Activated naive CD8-positive, alpha-beta T cell treated with anti-CD3 and anti-CD28 coated beads, Interleukin-2, amount 50 U/mL, for 24 hours (primary cell): ENCODE measurements at regions not wholly inside any gene's neighbourhood (a gene's known extent, or its start where the extent isn't known, plus 50 kb on each side); places are given as distances from the start of the nearest gene placed in this dataset.

Experiments used
- ATAC-seq: fragments of 150-1000 bp; cut with Tn5 transposase; one replicate; pipeline ENCODE4 v1.10.0; 2021
- DNase-seq: peaks from one replicate; pipeline ENCODE4 v3.0.0; 2021
- H3K27ac Mint-ChIP-seq: one replicate; pipeline ENCODE4 v1.8.0; 2021; ENCODE audit warnings: mild to moderate bottlenecking, mixed read lengths
- H3K27me3 Mint-ChIP-seq: one replicate; pipeline ENCODE4 v1.8.0; 2021; ENCODE audit warnings: mixed read lengths
- H3K36me3 Mint-ChIP-seq: one replicate; pipeline ENCODE4 v1.8.0; 2021; ENCODE audit warnings: low read depth, mixed read lengths
- H3K4me1 Mint-ChIP-seq: one replicate; pipeline ENCODE4 v1.8.0; 2021; ENCODE audit warnings: mixed read lengths
- H3K4me3 Mint-ChIP-seq: one replicate; pipeline ENCODE4 v1.8.0; 2021; ENCODE audit warnings: mild to moderate bottlenecking, moderate library complexity, mixed read lengths
- H3K9me3 Mint-ChIP-seq: one replicate; pipeline ENCODE4 v1.8.0; 2021; ENCODE audit warnings: mixed read lengths

DNA sequence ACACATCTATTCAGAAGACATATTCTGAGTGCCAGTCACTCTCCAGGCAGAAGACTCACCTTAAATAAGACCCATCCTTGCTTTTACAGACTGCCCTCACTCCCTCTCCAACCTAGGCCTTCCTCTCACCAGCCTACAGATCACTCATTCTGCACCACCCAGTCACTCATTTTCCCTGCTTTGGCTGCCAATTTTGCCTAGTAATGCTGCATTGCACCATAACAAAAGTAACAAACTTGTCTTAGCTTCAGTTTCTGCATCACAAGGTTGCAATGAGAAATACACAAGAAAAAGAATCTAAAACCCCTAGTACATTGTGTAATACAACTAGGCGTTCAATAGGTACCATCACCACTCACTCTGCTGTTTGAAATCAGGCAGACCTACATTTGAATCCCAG, 292.4 kb downstream of the PLPP3 start:
- ATAC-seq (no peak), DNase-seq (no peak)
- no peak overlapping the region for H3K27ac Mint-ChIP-seq
- no peaks in the 10 kb centered on the region for H3K4me1 Mint-ChIP-seq
- no peaks in the 10 kb centered on the region for H3K27me3 Mint-ChIP-seq
- no peak overlapping the region for H3K4me3 Mint-ChIP-seq
- H3K9me3 Mint-ChIP-seq: no peaks in the 10 kb centered on the region
- no peaks in the 10 kb centered on the region for H3K36me3 Mint-ChIP-seq

DNA sequence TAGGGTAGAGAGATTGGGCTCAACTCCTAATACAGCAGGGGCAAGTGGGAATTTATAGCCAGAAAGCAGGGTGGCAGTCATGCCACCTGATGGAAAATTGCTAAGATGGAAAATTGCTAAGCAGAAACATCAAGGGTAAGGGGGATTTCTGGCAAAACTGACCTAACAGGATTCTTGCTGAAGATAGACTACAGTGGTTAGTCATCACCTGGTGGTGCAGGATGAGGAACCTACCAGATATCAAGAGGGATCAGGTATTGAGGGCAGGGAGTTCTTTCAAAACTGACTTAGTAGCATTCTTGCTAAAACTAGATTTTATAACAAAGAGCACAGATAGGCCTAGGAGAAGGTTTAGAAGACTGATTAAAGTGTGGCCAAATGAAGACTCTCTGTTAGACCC, 292.9 kb downstream of the PLPP3 start:
- Mint-ChIP-seq H3K4me1 (no peaks in the 10 kb centered on the region), H3K4me3 (no peak overlapping the region)
- no peak for ATAC-seq

GRCh38 chr1:56285554-56286402, 293.6 kb downstream of the PLPP3 start:
- H3K4me3 Mint-ChIP-seq: no peak overlapping the region
- ATAC-seq (no peak), DNase-seq (no peak)
- no peaks in the 10 kb centered on the region for H3K36me3 Mint-ChIP-seq
- H3K4me1 Mint-ChIP-seq: no peaks in the 10 kb centered on the region
- no peaks in the 10 kb centered on the region for H3K9me3 Mint-ChIP-seq
- H3K27ac Mint-ChIP-seq: no peak overlapping the region
- no peaks in the 10 kb centered on the region for H3K27me3 Mint-ChIP-seq

More for the DNA sequence above, 292.9 kb downstream of the PLPP3 start:
- Mint-ChIP-seq H3K27me3 (no peaks in the 10 kb centered on the region), H3K9me3 (no peaks in the 10 kb centered on the region), H3K36me3 (no peaks in the 10 kb centered on the region), H3K27ac (no peak overlapping the region)
- no peak for DNase-seq

DNA sequence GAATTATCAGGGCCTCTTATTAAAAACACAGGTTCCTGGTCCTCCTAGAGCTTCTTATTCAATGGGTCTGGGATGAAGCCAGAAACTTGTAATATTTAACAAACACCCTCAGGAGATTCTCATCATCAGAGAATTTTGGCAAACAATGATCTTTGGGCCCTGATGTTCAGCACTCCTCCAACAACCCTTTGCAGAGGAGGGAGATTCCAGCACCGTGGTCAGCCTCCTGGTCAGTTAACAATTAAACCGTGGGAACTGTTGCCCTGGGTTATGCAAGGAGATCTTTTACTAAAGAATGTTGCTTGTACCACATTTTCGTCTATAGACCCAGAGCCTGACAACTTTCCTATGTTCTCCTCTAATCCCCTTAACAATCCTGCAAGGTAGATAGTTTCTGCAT, 294.4 kb downstream of the PLPP3 start:
- ATAC-seq (no peak), DNase-seq (no peak)
- H3K4me3 Mint-ChIP-seq: no peak overlapping the region
- no peaks in the 10 kb centered on the region for H3K36me3 Mint-ChIP-seq
- H3K9me3 Mint-ChIP-seq: no peaks in the 10 kb centered on the region
- no peak overlapping the region for H3K27ac Mint-ChIP-seq
- H3K27me3 Mint-ChIP-seq: peaks cover 2% of the 10 kb centered on the region
- no peaks in the 10 kb centered on the region for H3K4me1 Mint-ChIP-seq

- ATAC-seq (no peak), DNase-seq (no peak)
- Mint-ChIP-seq H3K9me3 (peaks cover 10% of the 10 kb centered on the region), H3K27ac (no peak overlapping the region), H3K27me3 (peaks cover 2% of the 10 kb centered on the region), H3K4me3 (no peak overlapping the region), H3K36me3 (no peaks in the 10 kb centered on the region), H3K4me1 (no peaks in the 10 kb centered on the region)
Observed at GRCh38 chr1:56278061-56278460, 301.3 kb downstream of the PLPP3 start.

DNA sequence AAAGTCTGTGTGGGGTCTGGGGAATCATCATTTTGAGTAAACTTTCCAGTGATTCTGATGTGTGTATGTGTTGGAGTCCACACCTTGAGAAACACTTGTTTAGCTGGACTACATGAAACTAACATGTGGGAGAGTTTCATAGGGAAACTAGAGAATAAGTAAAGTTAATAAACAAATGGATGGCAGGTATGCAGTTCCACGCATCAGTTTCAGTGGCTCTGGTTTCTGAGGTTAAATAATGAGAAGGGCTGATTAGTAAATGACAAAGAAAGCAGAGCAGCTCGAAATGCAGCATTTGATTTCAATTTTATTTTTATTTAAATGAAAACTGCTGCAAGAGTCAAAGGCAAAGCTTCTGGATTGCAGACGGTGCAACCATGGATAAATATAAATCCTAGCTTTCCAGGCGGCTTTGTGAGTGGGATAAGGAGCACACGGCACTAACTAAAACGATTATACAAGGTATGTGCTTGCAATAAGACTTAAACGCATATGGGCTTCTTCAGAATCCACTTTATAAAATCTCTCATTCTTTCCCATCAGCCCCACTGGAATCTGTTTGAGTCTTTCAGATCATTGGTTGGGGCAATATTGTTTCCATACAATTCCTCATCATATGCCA, 310.7 kb downstream of the PLPP3 start:
- H3K36me3 Mint-ChIP-seq: no peaks in the 10 kb centered on the region
- peaks cover 6% of the 10 kb centered on the region for H3K9me3 Mint-ChIP-seq
- no peaks in the 10 kb centered on the region for H3K27me3 Mint-ChIP-seq
- DNase-seq (no peak), ATAC-seq (no peak)
- H3K4me1 Mint-ChIP-seq: no peaks in the 10 kb centered on the region
- H3K27ac Mint-ChIP-seq: no peak overlapping the region
- H3K4me3 Mint-ChIP-seq: no peak overlapping the region

DNA sequence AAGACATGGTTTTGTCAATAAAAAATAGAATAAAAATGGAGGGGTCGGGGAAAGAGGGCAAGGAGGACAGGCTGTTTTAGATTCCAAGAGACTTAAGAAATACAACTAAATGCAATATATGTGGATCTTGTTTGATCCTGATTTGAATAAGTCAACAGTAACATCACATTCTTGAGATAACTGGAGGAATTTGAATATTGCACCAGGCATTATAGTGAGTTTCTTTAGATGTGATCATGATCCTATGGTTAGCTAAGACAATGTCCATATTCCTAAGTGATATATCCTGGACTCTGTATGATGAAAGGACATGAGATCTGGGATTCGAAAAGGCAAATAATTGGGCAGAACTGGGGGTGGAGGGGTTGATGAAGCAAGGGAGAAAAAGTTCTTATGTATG, 311.8 kb downstream of the PLPP3 start:
- Mint-ChIP-seq H3K4me1 (no peaks in the 10 kb centered on the region), H3K27me3 (no peaks in the 10 kb centered on the region), H3K4me3 (no peak overlapping the region), H3K36me3 (no peaks in the 10 kb centered on the region), H3K27ac (no peak overlapping the region), H3K9me3 (no peaks in the 10 kb centered on the region)
- DNase-seq (no peak), ATAC-seq (no peak)

GRCh38 chr1:56266359-56266758, 313.0 kb downstream of the PLPP3 start:
- no peaks in the 10 kb centered on the region for H3K9me3 Mint-ChIP-seq
- no peak overlapping the region for H3K27ac Mint-ChIP-seq
- DNase-seq: no peak

DNA sequence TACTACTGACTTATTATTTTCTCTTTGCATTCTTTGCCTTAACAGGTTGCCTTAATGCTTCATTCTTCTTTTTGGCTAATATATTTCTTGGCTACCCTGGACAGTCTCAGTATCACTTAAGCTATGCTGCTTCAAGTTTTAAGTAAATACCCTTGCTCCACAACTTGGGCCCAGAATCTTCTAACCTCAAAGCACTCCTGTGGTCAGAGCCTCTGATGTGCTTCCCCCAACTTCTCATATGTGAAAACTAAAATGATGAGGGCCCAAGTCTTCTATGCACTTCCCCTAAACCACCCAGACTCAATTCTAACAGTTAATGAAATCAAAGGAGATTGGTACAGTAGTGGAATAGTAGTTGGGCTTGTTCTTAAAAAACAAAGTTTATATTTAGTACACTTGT, 314.1 kb downstream of the PLPP3 start:
- DNase-seq (no peak), ATAC-seq (no peak)
- H3K9me3 Mint-ChIP-seq: peaks cover 4% of the 10 kb centered on the region
- no peaks in the 10 kb centered on the region for H3K4me1 Mint-ChIP-seq
- no peak overlapping the region for H3K27ac Mint-ChIP-seq
- no peaks in the 10 kb centered on the region for H3K36me3 Mint-ChIP-seq
- no peak overlapping the region for H3K4me3 Mint-ChIP-seq
- H3K27me3 Mint-ChIP-seq: no peaks in the 10 kb centered on the region

More at GRCh38 chr1:56266359-56266758, 313.0 kb downstream of the PLPP3 start:
- Mint-ChIP-seq H3K4me3 (no peak overlapping the region), H3K4me1 (no peaks in the 10 kb centered on the region), H3K36me3 (no peaks in the 10 kb centered on the region), H3K27me3 (no peaks in the 10 kb centered on the region)
- ATAC-seq: no peak

- no peak overlapping the region for H3K4me3 Mint-ChIP-seq
- DNase-seq: no peak
- H3K4me1 Mint-ChIP-seq: no peaks in the 10 kb centered on the region
- H3K36me3 Mint-ChIP-seq: no peaks in the 10 kb centered on the region
- ATAC-seq: no peak
- no peak overlapping the region for H3K27ac Mint-ChIP-seq
- peaks cover 4% of the 10 kb centered on the region for H3K9me3 Mint-ChIP-seq
- H3K27me3 Mint-ChIP-seq: no peaks in the 10 kb centered on the region
Observed at GRCh38 chr1:56263908-56264307, 315.5 kb downstream of the PLPP3 start.

GRCh38 chr1:56258371-56258770, 321.0 kb downstream of the PLPP3 start:
- ATAC-seq (no peak), DNase-seq (no peak)
- no peak overlapping the region for H3K27ac Mint-ChIP-seq
- H3K4me3 Mint-ChIP-seq: no peak overlapping the region
- peaks cover 4% of the 10 kb centered on the region for H3K9me3 Mint-ChIP-seq
- peaks cover 2% of the 10 kb centered on the region for H3K27me3 Mint-ChIP-seq
- H3K4me1 Mint-ChIP-seq: no peaks in the 10 kb centered on the region
- H3K36me3 Mint-ChIP-seq: no peaks in the 10 kb centered on the region

- Mint-ChIP-seq H3K4me3 (no peak overlapping the region), H3K27me3 (peaks cover 2% of the 10 kb centered on the region), H3K9me3 (peaks cover 4% of the 10 kb centered on the region), H3K27ac (no peak overlapping the region), H3K36me3 (no peaks in the 10 kb centered on the region), H3K4me1 (no peaks in the 10 kb centered on the region)
- no peak for ATAC-seq
- no peak for DNase-seq
Observed at GRCh38 chr1:56257726-56258125, 321.6 kb downstream of the PLPP3 start.

- ATAC-seq (no peak), DNase-seq (no peak)
- no peaks in the 10 kb centered on the region for H3K4me1 Mint-ChIP-seq
- no peaks in the 10 kb centered on the region for H3K36me3 Mint-ChIP-seq
- H3K4me3 Mint-ChIP-seq: no peak overlapping the region
- no peak overlapping the region for H3K27ac Mint-ChIP-seq
- peaks cover 4% of the 10 kb centered on the region for H3K9me3 Mint-ChIP-seq
- peaks cover 2% of the 10 kb centered on the region for H3K27me3 Mint-ChIP-seq
Observed at GRCh38 chr1:56256153-56257000, 323.0 kb downstream of the PLPP3 start.

DNA sequence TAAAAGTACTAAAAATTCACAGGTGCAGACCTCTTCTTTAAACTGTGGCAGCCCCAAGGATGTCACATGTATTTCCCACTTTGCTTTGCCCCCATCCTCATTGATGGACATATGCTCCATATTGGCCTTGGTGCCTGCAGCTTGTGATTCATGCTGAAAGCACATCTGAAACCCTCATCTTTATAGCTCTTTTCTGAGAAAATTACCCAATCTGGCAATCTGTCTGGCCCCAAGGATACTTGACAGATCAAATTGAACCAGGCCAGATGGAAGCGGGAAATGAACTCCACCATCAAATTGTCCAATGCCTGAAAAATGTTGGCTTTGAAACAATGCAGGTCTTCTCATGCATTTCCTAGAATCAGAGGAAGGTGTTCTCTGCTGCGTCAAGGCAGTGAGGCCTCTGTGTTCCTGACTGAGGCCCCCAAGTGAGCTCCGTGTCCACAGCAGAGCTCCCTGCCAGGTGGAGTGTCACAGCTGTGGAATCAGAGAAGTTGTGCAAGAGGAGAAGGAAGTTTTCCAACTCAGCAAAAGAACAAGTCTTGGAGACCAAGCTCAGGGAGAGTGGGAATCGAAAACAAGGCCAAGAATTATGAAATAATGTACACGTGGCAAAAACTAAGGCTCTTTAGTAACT, 323.7 kb downstream of the PLPP3 start:
- ATAC-seq: no peak
- peaks cover under 1% of the 10 kb centered on the region for H3K9me3 Mint-ChIP-seq
- no peaks in the 10 kb centered on the region for H3K36me3 Mint-ChIP-seq
- no peaks in the 10 kb centered on the region for H3K4me1 Mint-ChIP-seq
- no peak for DNase-seq
- peaks cover 2% of the 10 kb centered on the region for H3K27me3 Mint-ChIP-seq
- H3K4me3 Mint-ChIP-seq: no peak overlapping the region
- H3K27ac Mint-ChIP-seq: no peak overlapping the region
